GM12874 (cell line): ENCODE measurements at regions not wholly inside any gene's neighbourhood (a gene's known extent, or its start where the extent isn't known, plus 50 kb on each side); places are given as distances from the start of the nearest gene placed in this dataset.

ENCODE experiments used
- CTCF ChIP-seq: IDR thresholded peaks from 2 replicates; pipeline ENCODE4 v1.5.1; 2011; ENCODE audit warnings: low read depth, mild to moderate bottlenecking, control low read depth, low read length, moderate library complexity; ENCODE audit not compliant: insufficient read depth

DNA sequence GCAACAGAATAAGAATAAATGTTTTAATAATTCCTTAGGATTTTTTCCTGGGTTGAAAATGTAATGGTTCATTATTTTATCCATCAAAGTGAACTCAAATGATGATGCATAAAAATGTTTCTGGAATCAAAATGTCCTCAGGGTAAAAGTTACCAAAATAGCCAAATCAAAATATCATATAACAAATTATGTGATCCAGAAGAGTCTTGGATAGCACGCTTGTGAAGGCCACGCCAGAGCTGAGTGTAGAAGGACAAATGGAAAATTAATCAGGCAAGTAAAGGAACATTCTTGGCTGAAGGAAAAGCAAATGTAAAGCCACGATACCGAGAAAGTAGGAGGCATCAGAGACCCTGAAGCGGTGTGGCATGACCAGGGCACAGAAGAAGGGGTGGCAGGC is 169.2 kb downstream of the CAPZA3 start:
- TF ChIP-seq CTCF = no peak

- TF ChIP-seq CTCF = no peak
Measured at GRCh38 chr12:18907728-18908127, 169.8 kb downstream of the CAPZA3 start.

DNA sequence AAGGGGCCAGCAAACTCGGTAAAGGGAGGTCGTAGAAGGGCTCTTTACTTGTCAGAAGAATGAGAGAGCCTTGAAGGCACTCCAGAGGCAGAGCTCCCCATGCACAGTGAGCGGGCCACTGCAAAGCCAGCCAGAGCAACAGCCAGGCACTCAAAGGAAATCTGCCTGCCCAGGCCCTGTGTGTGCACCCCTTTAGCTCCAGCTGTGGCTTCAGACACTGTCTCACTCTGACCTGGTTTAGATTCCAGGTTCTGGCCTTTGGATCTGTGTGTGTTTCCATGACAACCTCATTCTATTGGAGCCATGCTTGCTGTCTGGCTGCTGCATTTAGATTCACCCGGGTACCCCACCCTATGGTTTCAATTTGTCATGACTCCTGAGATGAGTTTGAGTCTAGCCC is 170.3 kb downstream of the CAPZA3 start:
- TF ChIP-seq CTCF = no peak

DNA sequence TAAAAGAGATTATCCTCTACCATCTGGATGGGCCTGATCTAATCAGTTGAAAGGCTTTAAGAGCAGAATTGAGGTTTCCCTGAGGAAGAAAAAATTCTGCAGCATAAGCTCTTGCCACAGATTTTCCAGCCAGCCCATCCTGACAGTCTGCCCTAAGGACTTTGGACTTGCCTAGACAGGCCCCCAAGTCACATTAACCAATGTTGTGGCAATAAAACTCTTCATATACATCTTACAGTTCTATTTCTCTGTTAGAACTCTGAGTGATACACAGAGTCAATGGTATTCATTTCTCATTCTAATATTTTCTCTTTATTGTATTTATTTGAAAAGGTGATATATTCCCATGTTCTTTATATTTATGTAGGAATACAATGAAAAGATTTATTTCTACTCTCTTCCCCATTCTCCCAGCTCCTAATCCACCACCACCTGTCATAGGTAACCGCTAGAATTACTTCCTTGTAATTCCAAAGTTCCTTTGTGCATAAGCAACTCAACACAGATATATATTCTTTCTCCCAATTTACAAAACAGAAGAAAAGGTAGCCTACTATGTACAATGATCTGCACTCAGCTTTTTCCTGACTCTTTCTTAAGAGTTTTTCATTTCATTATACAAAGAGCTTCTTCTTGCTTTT is 182.1 kb downstream of the CAPZA3 start:
- TF ChIP-seq CTCF = no peak

- TF ChIP-seq CTCF = no peak
Measured at GRCh38 chr12:18922851-18923250, 184.9 kb downstream of the CAPZA3 start.

- TF ChIP-seq CTCF = no peak
Measured at GRCh38 chr12:18923721-18924120, 185.8 kb downstream of the CAPZA3 start.

DNA sequence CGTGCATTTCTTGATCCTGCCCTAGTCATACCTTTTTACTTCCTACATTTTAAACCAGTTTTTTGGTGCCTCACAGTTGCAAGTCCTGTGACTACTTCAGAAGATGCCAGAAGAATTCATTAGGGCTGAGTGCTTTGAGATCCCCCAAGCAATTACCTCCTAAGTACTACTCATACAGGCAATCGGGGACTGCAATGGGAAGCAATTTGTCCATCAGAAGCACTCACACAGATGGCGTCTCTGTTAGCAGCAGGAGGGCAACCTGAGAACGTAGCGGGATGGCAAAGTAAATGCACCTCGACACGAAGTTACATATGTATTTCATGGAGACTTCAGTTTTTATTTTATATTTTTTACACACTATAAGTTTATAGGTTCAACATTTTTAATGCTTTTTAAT is 188.3 kb downstream of the CAPZA3 start:
- no peak for TF ChIP-seq CTCF
